Stimulated activated CD8-positive, alpha-beta memory T cell treated with anti-CD3 and anti-CD28 coated beads, Interleukin-7, amount 100 ng/mL, for 1 hour (primary cell): ENCODE measurements at regions not wholly inside any gene's neighbourhood (a gene's known extent, or its start where the extent isn't known, plus 50 kb on each side); places are given as distances from the start of the nearest gene placed in this dataset.
A peak's percentile ranks its signal among the peaks of the same experiment; 100 is the strongest.

Experiments used
- DNase-seq, 2 donors: peaks; one replicate each; pipeline ENCODE4 v3.0.0-alpha.2; 2020; ENCODE audit warnings: low read depth in 2 of 2

GRCh38 chr1:5286244-5286643 is 631.8 kb downstream of the AJAP1 start:
- DNase-seq, result peak; percentile 6 to 22

DNA sequence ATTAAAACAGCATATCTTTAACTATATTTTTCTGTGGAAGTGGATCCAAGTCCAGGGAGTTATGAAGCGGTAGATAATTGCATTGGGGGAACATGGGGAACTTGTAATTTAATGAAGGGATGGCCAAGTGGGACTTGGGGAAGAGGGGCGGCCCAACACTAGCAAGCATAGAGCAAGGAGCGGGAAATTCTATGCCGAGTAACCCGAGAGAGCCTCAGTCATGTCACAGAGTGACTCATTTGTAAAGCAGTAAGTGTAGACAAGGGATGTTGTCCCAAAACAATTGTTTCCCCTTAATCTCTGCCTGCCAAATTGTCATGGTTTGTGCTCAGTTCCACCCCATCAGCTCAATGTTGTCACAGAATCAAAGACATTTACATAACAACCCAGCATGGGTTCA is 620.1 kb downstream of the AJAP1 start:
- DNase-seq, result no peak

DNA sequence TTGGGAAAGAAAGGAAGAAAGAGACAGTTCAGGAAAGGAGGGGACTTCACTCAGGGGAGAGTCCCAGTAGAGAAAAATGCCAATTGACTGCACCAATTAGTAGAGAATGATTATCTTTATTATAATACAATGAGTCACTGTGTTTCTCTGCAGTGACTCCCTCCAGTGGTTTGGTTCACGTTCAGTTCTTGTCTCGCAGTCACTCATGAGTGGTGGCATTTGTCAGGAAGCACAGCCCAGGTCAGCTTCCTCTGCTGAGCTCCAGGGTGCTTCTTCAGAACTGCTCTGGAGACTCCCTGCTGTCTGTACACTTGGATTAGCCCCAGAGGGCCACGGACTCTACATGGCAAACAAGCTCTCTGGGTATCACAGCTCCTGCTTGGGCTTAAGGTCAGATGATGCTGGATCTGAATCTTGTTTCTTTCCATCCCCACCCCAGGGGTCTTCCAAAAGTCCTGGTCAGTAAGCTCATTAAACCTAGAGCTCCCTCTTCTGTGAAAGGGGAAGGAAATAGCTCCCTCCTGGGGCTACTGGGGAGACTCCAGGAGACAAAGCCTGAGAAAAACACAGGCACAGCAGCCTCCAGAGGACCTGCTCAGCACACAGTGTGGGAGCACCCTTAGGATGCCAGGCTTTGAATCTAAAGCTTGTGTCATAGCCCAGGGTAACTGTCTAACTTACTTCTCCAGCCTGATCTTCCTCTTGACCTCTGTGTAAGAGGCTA is 619.0 kb downstream of the AJAP1 start:
- no peak for DNase-seq

DNA sequence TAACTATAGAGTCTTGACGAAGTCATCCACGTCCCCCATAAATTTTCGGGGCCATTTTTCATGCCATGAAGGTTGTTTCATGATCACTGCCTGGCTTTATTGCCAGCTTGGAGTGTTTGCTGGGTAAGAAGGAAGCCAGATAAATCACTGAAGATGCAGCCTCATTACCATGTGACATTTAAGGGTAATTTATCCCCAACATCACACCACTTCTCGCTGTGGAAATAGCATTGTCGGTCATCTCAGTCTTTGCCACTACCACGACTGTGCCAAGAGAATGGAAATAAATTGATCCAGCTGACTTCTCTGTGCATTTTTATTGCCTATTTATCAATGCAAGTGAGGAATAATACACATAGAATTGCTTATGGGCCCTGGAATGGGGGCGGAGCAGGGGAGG is 617.9 kb downstream of the AJAP1 start:
- no peak for DNase-seq

- no peak for DNase-seq
Observed at GRCh38 chr1:5271264-5271663, 616.9 kb downstream of the AJAP1 start.

DNA sequence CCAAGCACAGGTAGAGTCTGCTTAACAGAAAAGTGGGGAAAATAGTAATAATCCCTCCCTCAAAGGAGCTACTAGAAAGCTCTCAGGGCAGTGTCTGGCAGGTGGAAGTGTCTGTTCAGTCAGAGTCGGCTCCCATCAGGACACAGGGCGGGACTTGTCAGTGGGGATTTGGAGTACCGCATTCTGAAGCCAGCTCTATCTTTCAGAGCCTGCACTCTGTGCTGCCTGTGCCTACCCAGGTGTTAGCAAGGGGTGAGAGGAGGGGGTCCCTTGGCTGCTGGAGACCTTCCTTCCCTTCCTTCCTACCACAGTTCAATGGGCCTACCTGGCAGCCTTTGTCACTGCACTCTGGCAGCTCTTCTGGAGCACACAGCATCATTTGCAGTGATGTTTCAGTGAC is 615.5 kb downstream of the AJAP1 start:
- no peak for DNase-seq

DNA sequence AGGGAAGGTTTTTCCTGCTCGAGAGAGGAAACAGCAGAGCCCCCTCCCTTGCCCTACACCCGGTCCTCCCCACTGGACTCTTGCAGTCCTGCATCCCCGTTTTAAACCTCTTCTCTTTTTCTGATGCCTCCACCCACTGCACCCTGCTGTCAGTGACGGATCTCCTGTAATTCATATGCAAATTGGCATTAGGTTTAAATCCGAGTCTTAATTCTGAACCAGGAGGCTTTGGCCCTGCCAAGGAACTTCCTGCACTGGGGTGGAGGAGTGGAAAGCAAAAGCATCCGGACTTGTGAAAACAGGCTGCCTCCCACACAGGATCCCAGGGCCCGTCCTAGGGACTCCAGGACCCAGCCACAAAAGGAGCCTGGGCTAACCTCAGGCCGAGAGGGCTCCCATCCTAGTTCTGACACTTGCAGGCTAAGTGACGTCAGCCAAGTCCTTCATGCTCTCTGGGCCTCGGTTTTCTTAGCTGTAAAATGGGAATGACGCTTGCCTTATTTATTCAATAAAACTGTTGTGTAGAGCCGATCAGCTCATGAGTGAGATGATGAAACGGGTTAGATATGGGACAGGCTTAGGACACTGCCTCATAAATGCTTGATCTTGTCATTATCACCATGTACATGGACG is 613.3 kb downstream of the AJAP1 start:
- DNase-seq, result no peak

DNA sequence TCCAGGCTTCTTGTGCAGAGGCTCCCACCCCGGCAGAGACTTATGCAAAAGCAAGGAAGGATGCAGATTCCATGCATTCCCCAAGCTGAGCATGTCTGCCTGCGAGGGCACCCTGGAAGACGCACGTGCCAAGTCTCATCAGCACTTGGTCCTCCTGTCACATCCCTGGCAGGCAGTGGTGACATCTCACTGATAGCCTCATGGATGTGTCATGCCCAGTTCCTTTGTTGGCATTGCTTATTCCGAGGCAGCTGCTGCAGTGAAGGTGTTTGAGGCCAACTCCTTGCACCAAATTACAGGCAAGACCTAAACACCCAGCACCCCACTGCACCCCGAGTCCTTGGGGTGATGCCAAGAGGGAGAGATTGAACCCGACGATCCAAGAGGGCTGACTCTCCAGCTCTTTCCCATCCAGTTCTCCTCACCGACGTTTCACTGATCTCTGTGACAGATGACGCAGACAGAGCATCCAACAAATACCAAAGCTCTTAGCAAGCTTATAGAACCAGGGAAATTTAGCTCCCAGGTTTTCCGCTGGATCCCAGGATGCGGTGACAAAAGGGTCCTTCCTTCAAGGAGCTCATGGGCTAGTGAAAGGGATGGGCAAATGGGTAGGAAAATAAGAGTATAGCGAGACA is 611.1 kb downstream of the AJAP1 start:
- DNase-seq, result no peak

GRCh38 chr1:5264476-5264875 is 610.1 kb downstream of the AJAP1 start:
- no peak for DNase-seq

GRCh38 chr1:5256793-5257192 is 602.4 kb downstream of the AJAP1 start:
- no peak for DNase-seq

GRCh38 chr1:5254975-5255374 is 600.6 kb downstream of the AJAP1 start:
- no peak for DNase-seq

DNA sequence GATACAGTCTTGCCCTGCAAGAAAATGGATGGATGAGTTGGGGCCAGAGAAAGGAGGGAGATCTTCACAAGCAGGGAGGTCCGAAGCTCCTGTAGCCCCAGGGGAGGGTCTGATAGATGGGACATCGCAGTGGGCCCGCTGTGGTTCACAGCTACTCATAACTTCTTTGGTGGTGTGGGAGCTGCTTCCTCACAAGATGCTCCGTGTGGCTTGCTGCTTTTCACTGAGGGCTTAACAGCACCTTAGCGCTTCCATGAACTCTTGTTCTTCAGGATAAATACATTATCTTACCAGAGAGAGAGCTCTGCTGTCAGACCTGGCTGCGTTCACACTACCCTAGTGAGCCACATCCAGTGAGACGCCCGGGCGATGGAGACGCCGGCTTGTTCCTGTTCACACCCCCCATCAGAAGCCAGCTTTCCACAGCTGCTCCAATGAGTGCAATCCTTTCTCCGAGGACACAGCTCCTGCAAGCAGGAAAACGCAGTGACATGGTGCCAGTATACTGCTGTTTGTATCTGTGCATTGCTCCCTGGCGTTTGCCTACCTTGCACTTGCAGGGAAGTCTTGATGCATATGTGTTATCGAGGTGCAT is 599.8 kb downstream of the AJAP1 start:
- no peak for DNase-seq

DNA sequence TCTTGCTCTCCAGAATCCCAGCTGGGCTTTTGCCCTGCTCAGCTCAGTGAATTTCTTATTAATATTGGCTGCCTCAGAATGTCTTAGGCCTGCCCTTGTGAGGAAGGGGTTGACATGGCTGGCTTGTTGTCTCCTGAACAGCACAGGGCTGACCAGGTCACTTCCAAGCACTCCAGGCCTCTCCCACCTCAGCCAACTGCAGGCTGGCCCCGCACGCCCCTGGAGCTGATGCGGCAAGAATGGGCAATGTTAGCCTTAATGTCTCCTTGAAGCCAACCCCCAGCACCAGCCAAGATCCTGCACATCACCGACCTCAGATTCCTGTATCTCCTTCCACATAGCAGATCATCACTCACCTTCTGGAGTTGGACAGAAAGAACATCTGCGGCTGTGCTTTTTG is 598.6 kb downstream of the AJAP1 start:
- DNase-seq, result no peak

DNA sequence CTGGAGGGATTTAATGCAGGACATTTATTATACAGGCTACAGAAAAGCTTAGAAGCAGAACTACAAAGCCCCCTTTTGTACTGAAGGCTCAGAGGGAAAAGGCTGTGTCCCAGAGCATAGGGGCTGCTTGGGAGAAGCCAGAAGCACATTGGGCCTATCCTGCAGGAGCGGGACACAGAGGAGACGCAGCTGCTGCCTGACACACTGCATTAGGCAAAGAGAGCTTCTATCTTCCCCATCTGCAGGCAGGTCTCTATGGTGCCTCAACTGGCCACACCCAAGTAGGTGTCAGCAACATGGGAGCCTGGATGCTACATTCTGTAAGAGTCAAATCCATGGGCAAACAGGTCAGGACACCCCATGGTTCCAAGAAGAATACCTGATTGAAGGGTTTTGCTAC is 595.9 kb downstream of the AJAP1 start:
- no peak for DNase-seq

DNA sequence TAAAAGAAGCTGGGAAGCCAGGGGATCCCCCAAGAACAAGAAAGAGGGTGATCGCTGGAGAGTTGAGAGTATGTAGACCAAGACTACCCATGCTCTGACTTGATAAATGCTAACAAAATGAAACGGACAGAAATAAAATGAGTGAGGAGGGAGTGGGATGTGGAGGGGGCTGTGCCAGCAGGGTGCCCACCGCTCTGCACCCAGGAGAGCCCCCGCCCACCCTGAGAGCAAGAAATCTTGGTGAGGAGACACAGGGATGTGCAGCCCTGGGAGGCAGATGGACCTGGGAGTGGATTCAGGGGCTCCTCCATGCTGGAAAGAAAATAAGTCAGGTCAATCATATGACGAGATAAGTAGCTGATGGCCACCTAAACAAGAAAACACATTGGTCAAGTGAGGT is 590.9 kb downstream of the AJAP1 start:
- no peak for DNase-seq

DNA sequence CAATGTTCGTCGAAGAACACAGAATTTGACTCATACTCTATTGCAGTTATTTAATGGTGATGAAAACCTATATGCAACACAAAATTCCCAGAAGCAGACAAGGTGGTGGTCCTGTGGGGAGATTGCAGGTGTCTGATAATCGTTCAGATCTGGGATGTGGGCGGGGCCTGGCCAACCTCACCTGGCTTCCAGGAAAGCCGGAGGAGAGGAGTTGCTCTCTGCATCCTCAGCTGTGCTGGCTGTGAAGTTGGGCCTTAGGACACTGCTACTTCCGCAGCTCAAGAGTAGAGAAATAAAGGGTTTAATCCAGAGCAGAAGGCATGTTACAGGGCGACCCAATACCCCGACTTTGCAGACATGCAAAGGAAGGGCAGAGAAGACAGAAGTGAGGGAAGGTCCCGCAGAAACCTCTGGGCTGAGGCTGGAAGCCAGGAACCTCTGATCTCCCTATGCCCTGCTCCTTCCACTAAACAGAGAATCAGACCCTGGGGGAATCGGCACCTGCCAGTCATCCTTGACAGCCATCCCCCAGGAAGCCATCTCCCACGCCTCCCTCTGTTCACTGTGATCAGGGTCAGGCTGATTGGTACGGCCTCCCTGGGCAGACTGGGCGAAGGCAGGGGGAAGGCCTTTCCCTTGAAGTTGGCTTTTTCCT is 590.3 kb downstream of the AJAP1 start:
- DNase-seq, result no peak

- no peak for DNase-seq
Observed at GRCh38 chr1:5242850-5243249, 588.4 kb downstream of the AJAP1 start.

GRCh38 chr1:5239911-5240310 is 585.5 kb downstream of the AJAP1 start:
- DNase-seq, result no peak

GRCh38 chr1:5238351-5239130 is 584.1 kb downstream of the AJAP1 start:
- DNase-seq, result no peak

DNA sequence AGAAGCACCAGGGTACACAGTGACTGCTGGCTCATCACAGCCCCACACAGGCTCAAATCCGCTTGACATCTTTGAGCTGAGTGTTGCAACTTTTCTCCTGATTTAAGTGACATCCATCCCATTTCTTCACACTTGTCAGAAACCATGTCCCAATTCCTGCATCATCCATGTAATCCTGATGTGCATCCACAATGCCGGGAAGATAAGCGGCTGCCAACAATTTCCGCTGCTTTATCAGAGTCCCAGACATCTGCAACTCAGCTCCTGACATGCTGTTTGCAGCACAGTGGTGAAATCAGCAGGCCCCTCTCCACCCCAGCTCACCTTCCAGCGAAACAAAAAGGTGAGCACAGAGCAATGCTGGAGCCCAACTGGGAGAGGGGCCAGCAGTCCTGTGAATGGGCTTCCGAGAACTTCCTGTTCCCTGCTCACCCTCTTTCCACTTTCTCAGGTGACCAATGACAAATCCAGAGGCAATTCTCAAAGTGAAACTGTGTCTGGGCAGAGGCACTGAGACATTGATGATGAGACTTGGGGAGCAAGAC is 581.0 kb downstream of the AJAP1 start:
- no peak for DNase-seq

DNA sequence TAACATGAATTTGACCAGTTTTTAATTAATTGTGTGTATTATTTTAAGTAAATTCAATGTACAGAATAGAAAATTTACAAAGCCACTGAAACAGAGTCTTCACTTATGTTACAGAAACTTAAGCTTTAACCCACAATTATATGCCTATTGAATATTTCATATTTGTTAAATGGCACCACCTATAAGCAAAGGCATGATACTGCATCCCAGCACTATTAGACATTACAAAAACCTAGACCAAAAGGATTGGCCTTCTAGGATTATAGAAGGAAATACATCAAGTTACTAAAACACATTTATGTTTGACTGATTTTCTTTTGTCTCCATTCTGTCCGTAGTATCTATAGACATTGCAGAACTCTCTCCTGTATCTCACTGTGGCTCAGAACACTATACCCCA is 578.1 kb downstream of the AJAP1 start:
- no peak for DNase-seq
